Effector memory CD4-positive, alpha-beta T cell (primary cell): ENCODE measurements at regions not wholly inside any gene's neighbourhood (a gene's known extent, or its start where the extent isn't known, plus 50 kb on each side); places are given as distances from the start of the nearest gene placed in this dataset.
"Not testable (repeated sequence)": the region's sequence is repeated elsewhere in the genome, so short reads cannot be mapped to it uniquely, and the experiment has no call there.

Source experiments
- DNase-seq, 3 donors: peaks; one replicate each; pipeline ENCODE4 v3.0.0-alpha.2; 2020
- H3K27ac ChIP-seq: 2 replicates; pipeline ENCODE4 v1.7.0; 2013; ENCODE audit warnings: mild to moderate bottlenecking, low read length, moderate library complexity; ENCODE audit not compliant: insufficient read depth, poor library complexity, severe bottlenecking
- H3K27me3 ChIP-seq: replicated peaks from 2 replicates; pipeline ENCODE4 v1.7.0; 2013; ENCODE audit warnings: mild to moderate bottlenecking, low read length; ENCODE audit not compliant: insufficient read depth, control insufficient read depth, poor library complexity, severe bottlenecking
- H3K36me3 ChIP-seq: 2 replicates; pipeline ENCODE4 v1.7.0; 2013; ENCODE audit warnings: mild to moderate bottlenecking, low read length, moderate library complexity; ENCODE audit not compliant: control insufficient read depth, insufficient read depth
- H3K4me1 ChIP-seq: 2 replicates; pipeline ENCODE4 v1.7.0; 2013; ENCODE audit warnings: low read length, mild to moderate bottlenecking; ENCODE audit not compliant: control insufficient read depth, insufficient read depth, poor library complexity, severe bottlenecking
- H3K4me3 ChIP-seq: 2 replicates; pipeline ENCODE4 v1.7.0; 2013; ENCODE audit warnings: low read length, low read depth, mild to moderate bottlenecking; ENCODE audit not compliant: insufficient read depth, poor library complexity, severe bottlenecking
- H3K9me3 ChIP-seq: 2 replicates; pipeline ENCODE4 v1.7.0; 2013; ENCODE audit warnings: mild to moderate bottlenecking, low read length, moderate library complexity; ENCODE audit not compliant: control insufficient read depth

- no peak for DNase-seq
- Histone ChIP-seq H3K36me3 (no peaks in the 10 kb centered on the region), H3K4me1 (no peaks in the 10 kb centered on the region), H3K27ac (no peak overlapping the region), H3K9me3 (no peaks in the 10 kb centered on the region), H3K27me3 (no peaks in the 10 kb centered on the region), H3K4me3 (no peak overlapping the region)
Observed at GRCh38 chr12:131390412-131391334, 320.2 kb upstream of the SFSWAP start.

GRCh38 chr12:131391399-131391798, 319.5 kb upstream of the SFSWAP start:
- Histone ChIP-seq H3K27me3 (no peaks in the 10 kb centered on the region), H3K4me1 (no peaks in the 10 kb centered on the region), H3K27ac (no peak overlapping the region), H3K36me3 (no peaks in the 10 kb centered on the region), H3K9me3 (no peaks in the 10 kb centered on the region), H3K4me3 (no peak overlapping the region)
- DNase-seq, result no peak

DNA sequence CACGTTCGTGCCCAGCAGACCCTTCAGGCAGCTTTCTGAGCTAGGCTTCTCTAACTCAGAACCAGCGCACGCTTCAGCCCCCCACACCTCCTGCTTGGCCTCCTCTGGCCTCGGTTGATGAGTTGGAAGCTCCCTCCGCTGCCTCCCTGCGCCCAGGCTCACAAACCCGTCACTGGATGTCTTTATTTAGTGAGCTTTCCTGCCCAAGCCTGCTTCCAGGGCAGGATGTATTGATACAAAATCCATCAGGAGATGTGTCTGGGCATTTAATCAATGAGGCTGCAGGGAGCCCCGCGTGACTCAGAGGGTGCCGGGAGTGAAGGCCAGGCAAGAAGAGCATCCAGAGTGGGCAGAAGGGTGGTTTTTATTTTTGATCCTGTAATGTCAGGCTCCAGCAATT, 316.1 kb upstream of the SFSWAP start:
- not testable (repeated sequence) for H3K9me3 ChIP-seq, H3K36me3 ChIP-seq, DNase-seq, H3K4me3 ChIP-seq, H3K4me1 ChIP-seq, H3K27me3 ChIP-seq, H3K27ac ChIP-seq

- not testable (repeated sequence) for H3K27me3 ChIP-seq, H3K36me3 ChIP-seq, H3K9me3 ChIP-seq, DNase-seq, H3K27ac ChIP-seq, H3K4me1 ChIP-seq, H3K4me3 ChIP-seq
Observed at GRCh38 chr12:131395209-131395684, 315.6 kb upstream of the SFSWAP start.

- Histone ChIP-seq H3K4me1 (no peaks in the 10 kb centered on the region), H3K27me3 (no peaks in the 10 kb centered on the region), H3K9me3 (no peaks in the 10 kb centered on the region), H3K27ac (no peak overlapping the region), H3K36me3 (no peaks in the 10 kb centered on the region), H3K4me3 (no peak overlapping the region)
- no peak for DNase-seq
Observed at GRCh38 chr12:131395971-131396573, 314.8 kb upstream of the SFSWAP start.

- H3K4me1 ChIP-seq, result no peaks in the 10 kb centered on the region
Observed at GRCh38 chr12:131397493-131398181, 313.3 kb upstream of the SFSWAP start.

GRCh38 chr12:131399000-131399399, 311.9 kb upstream of the SFSWAP start:
- no peaks in the 10 kb centered on the region for H3K27me3 ChIP-seq
- no peak overlapping the region for H3K4me3 ChIP-seq
- no peaks in the 10 kb centered on the region for H3K4me1 ChIP-seq
- no peaks in the 10 kb centered on the region for H3K9me3 ChIP-seq
- DNase-seq, result no peak
- no peaks in the 10 kb centered on the region for H3K36me3 ChIP-seq
- H3K27ac ChIP-seq, result no peak overlapping the region

More at GRCh38 chr12:131397493-131398181, 313.3 kb upstream of the SFSWAP start:
- Histone ChIP-seq H3K9me3 (no peaks in the 10 kb centered on the region), H3K27me3 (no peaks in the 10 kb centered on the region), H3K4me3 (no peak overlapping the region), H3K27ac (no peak overlapping the region), H3K36me3 (no peaks in the 10 kb centered on the region)
- DNase-seq, result no peak

DNA sequence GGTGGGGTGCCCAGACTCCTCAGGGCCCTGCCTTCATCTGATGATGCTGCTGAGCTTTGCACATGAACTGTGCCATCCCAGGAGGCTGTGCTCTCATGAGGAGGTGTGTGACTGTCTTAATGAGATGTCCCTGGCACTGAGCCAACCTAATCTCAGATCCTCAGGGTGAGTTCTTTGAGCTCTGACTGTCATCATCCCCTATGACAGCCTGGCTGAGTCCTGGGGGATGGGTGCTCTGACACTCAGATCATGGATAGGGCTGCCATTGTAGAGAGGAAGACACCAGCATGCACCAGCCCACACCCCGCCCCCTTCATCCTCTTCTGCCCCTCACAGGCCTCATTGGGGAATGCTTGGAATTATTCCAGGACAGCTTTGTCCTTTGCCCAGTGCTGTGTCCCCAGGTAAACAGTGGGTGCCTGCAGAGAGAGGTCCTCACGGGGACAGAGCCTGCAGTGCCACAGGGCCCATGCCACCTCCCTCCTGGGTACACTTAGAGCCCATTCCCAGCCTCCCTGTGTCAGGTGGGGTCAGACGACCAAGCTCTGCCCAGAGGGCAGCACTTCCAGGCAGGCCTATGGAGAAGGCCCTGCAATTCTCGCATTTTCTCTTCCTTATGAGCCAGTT, 310.1 kb upstream of the SFSWAP start:
- H3K27me3 ChIP-seq, DNase-seq, H3K9me3 ChIP-seq, H3K27ac ChIP-seq, H3K36me3 ChIP-seq, H3K4me1 ChIP-seq, H3K4me3 ChIP-seq: not testable (repeated sequence)

DNA sequence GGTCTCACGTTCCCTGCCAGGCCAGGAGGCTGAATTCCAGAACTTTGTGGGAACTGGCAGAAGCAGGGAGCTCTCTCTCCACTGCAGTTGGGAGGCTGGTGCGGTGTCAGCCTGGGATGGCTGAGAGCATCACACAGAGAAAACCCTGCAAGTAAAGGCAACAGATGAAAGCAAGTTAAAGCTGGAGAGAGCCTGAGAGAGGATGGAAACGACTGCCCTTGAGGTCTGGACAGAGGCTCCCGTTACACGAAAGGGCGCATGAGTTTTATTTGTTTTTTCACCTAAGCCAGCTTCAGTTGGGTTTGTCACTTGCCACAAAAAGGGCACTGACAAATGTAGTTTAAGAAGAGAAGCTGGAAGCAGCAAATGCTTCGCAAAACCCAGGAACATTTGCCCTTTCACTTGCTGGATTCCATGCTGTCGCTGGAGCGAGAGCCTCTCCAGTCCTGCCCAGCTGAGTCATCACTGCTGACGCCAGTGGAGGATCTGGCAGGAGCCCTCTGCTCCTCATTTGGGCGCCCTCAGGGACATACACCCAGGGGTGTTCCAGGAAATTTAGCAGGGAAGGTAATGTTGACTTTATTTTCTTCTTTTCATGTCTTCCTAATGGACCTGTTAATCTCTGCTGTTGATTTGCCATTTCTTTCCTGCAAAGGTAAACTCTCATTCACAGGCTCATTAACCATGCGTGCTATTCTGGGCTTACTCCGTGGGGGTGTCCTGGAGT, 308.8 kb upstream of the SFSWAP start:
- not testable (repeated sequence) for H3K27me3 ChIP-seq, H3K27ac ChIP-seq, H3K4me3 ChIP-seq, H3K9me3 ChIP-seq, DNase-seq, H3K36me3 ChIP-seq, H3K4me1 ChIP-seq
